ENCODE measurements at regions not wholly inside any gene's neighbourhood (a gene's known extent, or its start where the extent isn't known, plus 50 kb on each side); places are given as distances from the start of the nearest gene placed in this dataset.
A peak's percentile ranks its signal among the peaks of the same experiment; 100 is the strongest.

GRCh38 chr2:120465989-120466703 lies 120.2 kb downstream of the INHBB start (continued):
- TF ChIP-seq EGR2 (tag by site-specific recombination; IDR thresholded peaks at IDR 0.05; ENCODE audit: low read depth) = no peak
- no peak for TF ChIP-seq ZNF488 (tag by site-specific recombination; IDR thresholded peaks at IDR 0.05)
- no peak for TF ChIP-seq GLI4 (tag by site-specific recombination; IDR thresholded peaks at IDR 0.05)
- TF ChIP-seq GLIS1 (tag by site-specific recombination; IDR thresholded peaks at IDR 0.05) = peak; percentile 83
- peak; percentile 38 for TF ChIP-seq ZIC2 (tag by site-specific recombination; IDR thresholded peaks at IDR 0.05)

GRCh38 chr2:120466704-120467054 lies 120.7 kb downstream of the INHBB start:
- Histone ChIP-seq H3K27ac (ENCODE audit: extremely low read depth, low read depth, low read length) (no peak overlapping the region), H3K36me3 (ENCODE audit: control insufficient read depth in 2 of 2, insufficient read depth in 1 of 2, low read length in 2 of 2) (no peaks in the 10 kb centered on the region), H3K4me3 (ENCODE audit: low read depth, low read length) (no peak overlapping the region), H3K9me3 (ENCODE audit: control insufficient read depth, insufficient read depth, low read depth, low read length) (no peaks in the 10 kb centered on the region), H3K4me1 (ENCODE audit: control insufficient read depth, insufficient read depth, low read length) (no peaks in the 10 kb centered on the region)
- ChIA-PET CTCF (interaction anchor here (0.9 kb wide), 1 partner anchor 9 kb away, joined by 3 read pairs; no protein-coding TSS in a partner anchor), POLR2A (interaction anchor here (0.7 kb wide), 1 partner anchor 10 kb away, joined by 5 read pairs; no protein-coding TSS in a partner anchor)
- TF ChIP-seq ZFP41 (tag by site-specific recombination; IDR thresholded peaks at IDR 0.05; ENCODE audit: borderline replicate concordance) (no peak), TSHZ1 (tag by site-specific recombination; IDR thresholded peaks at IDR 0.05; ENCODE audit: borderline replicate concordance) (no peak), REPIN1 (tag by site-specific recombination; IDR thresholded peaks at IDR 0.05; ENCODE audit: low read depth) (no peak), ZNF558 (tag by site-specific recombination; IDR thresholded peaks at IDR 0.05) (no peak), ZNF138 (tag by site-specific recombination; IDR thresholded peaks at IDR 0.05; ENCODE audit: borderline replicate concordance) (no peak), ZNF621 (tag by site-specific recombination; IDR thresholded peaks at IDR 0.05) (no peak), ZNF214 (tag by site-specific recombination; IDR thresholded peaks at IDR 0.05; ENCODE audit: borderline replicate concordance) (no peak), ZNF777 (tag by site-specific recombination; IDR thresholded peaks at IDR 0.05; ENCODE audit: borderline replicate concordance) (no peak), ZNF266 (tag by site-specific recombination; IDR thresholded peaks at IDR 0.05; ENCODE audit: low read depth) (no peak), ZNF623 (tag by site-specific recombination; IDR thresholded peaks at IDR 0.05) (no peak), BCL11B (tag by site-specific recombination; IDR thresholded peaks at IDR 0.05; ENCODE audit: low read depth) (no peak), ZNF398 (tag by site-specific recombination; IDR thresholded peaks at IDR 0.05) (no peak), ZNF140 (tag by site-specific recombination; IDR thresholded peaks at IDR 0.05) (no peak), REST (tag by site-specific recombination; IDR thresholded peaks at IDR 0.05) (no peak), ZNF175 (tag by site-specific recombination; IDR thresholded peaks at IDR 0.05) (no peak), ZFP37 (tag by site-specific recombination; IDR thresholded peaks at IDR 0.05) (no peak), KLF8 (tag by site-specific recombination; IDR thresholded peaks at IDR 0.05) (no peak), ZNF211 (tag by site-specific recombination; IDR thresholded peaks at IDR 0.05; ENCODE audit: low read depth) (no peak), OSR2 (tag by site-specific recombination; IDR thresholded peaks at IDR 0.05) (no peak)
